HepG2 (cell line): ENCODE measurements at regions not wholly inside any gene's neighbourhood (a gene's known extent, or its start where the extent isn't known, plus 50 kb on each side); places are given as distances from the start of the nearest gene placed in this dataset.

Experiments used
- ATAC-seq: fragments of 200-7000 bp; cut with Tn5 transposase; 3 replicates; pipeline ENCODE4 v1.9.1; 2020; ENCODE audit warnings: mild to moderate bottlenecking, moderate library complexity
- BruUV-seq: library from RNA; stranded (reverse); fragments of 400-500 nt; replicated peaks from 2 replicates; lab custom pipeline; 2021; lab: Mats Ljungman, UMichigan
- CTCF ChIA-PET: fragments of 300-600 bp; formaldehyde crosslinking; extraction: SDS; loops from one replicate; lab custom pipeline; 2021; ENCODE audit warnings: low total read pairs, inconsistent platforms, low intra/inter-chr PET ratio; lab: Yijun Ruan, JAX
- POLR2A ChIA-PET: fragments of 350-600 bp; sonication (Branson Sonifier 250); formaldehyde crosslinking; loops from one replicate; lab custom pipeline; 2020; ENCODE audit warnings: antibody characterized with exemption, inconsistent platforms; lab: Yijun Ruan, JAX
- DNase-seq: peaks from one replicate; pipeline ENCODE4 v3.0.0-alpha.2; 2015; ENCODE audit warnings: low spot score
- FAIRE-seq: peaks from 3 replicates; lab custom pipeline; 2011; peaks lifted over from hg19 to GRCh38; lab: Jason Lieb, UNC
- H2AFZ ChIP-seq: one replicate; pipeline ENCODE4 v1.6.1; 2011; ENCODE audit warnings: low read length, inconsistent platforms
- H3K27ac ChIP-seq: fragments of 300-600 bp; 3 replicates; pipeline ENCODE4 v1.8.0; 2011; ENCODE audit warnings: mixed run types, mild to moderate bottlenecking, mixed read lengths, low read length, inconsistent platforms; ENCODE audit not compliant: insufficient read depth; ENCODE audit errors: extremely low read length
- H3K27me3 ChIP-seq, 2 experiments: fragments of 200-600 bp in 1 of 2; 2 replicates in 1 of 2; 3 replicates in 1 of 2; pipeline versions ENCODE4 v1.6.0 to v1.8.0; 2011; ENCODE audit warnings: low read length in 2 of 2, mild to moderate bottlenecking in 2 of 2, moderate library complexity in 2 of 2, inconsistent platforms in 1 of 2; ENCODE audit not compliant: insufficient read depth in 2 of 2, control insufficient read depth in 1 of 2
- H3K36me3 ChIP-seq, 2 experiments: fragments of 200-600 bp in 1 of 2; replicated peaks in 1 of 2; 2 replicates in 1 of 2; 3 replicates in 1 of 2; pipeline versions ENCODE4 v1.5.1 to v1.8.0; 2011; ENCODE audit warnings: low read length in 2 of 2, inconsistent platforms in 1 of 2; ENCODE audit not compliant: insufficient read depth in 2 of 2, control insufficient read depth in 1 of 2
- H3K4me1 ChIP-seq: 2 replicates; pipeline ENCODE4 v1.5.1; 2012; ENCODE audit warnings: low read length, inconsistent platforms; ENCODE audit not compliant: insufficient read depth
- H3K4me2 ChIP-seq: 2 replicates; pipeline ENCODE4 v1.6.0; 2011; ENCODE audit warnings: low read depth, low read length, inconsistent platforms
- H3K4me3 ChIP-seq, 3 experiments: fragments of 200-600 bp in 1 of 3; sonication (generic), shearing (Covaris generic) in 1 of 3; replicated peaks in 1 of 3; 2 replicates each; pipeline ENCODE4 v1.5.1; 2011 to 2016; ENCODE audit warnings: low read length in 3 of 3, inconsistent platforms in 2 of 3, low read depth in 2 of 3, mild to moderate bottlenecking in 2 of 3, control low read depth in 1 of 3, mixed read lengths in 1 of 3; ENCODE audit not compliant: insufficient read depth in 1 of 3
- H3K79me2 ChIP-seq: one replicate; pipeline ENCODE4 v1.6.1; 2011; ENCODE audit warnings: low read length, inconsistent platforms; ENCODE audit not compliant: insufficient read depth
- H3K9ac ChIP-seq: 2 replicates; pipeline ENCODE4 v1.6.0; 2011; ENCODE audit warnings: mild to moderate bottlenecking, low read depth, low read length, inconsistent platforms; ENCODE audit not compliant: insufficient read depth
- H3K9me3 ChIP-seq: 2 replicates; pipeline ENCODE4 v1.5.1; 2012; ENCODE audit warnings: mild to moderate bottlenecking, low read length
- H4K20me1 ChIP-seq: 2 replicates; pipeline ENCODE4 v1.6.0; 2011; ENCODE audit warnings: inconsistent platforms, mild to moderate bottlenecking, low read length, moderate library complexity; ENCODE audit not compliant: insufficient read depth
- CEBPZ ChIP-seq: IDR thresholded peaks from 2 replicates; pipeline ENCODE4 v1.6.1; 2012; ENCODE audit warnings: low read length, improper control_type of control experiment
- CREM ChIP-seq, 2 experiments: sonication (generic) in 1 of 2; formaldehyde crosslinking in 1 of 2; IDR thresholded peaks; 2 replicates each; pipeline versions ENCODE4 v1.4.0 to v1.6.1; 2016 to 2020; ENCODE audit warnings: antibody characterized with exemption in 1 of 2, mild to moderate bottlenecking in 1 of 2, missing genetic modification reagents in 1 of 2
- NCOR1 ChIP-seq: fragments of 200-600 bp; sonication (generic); IDR thresholded peaks from 2 replicates; pipeline ENCODE4 v1.7.0; 2017; ENCODE audit warnings: antibody characterized with exemption, low read length, borderline replicate concordance
- SIN3A ChIP-seq: IDR thresholded peaks from 2 replicates; pipeline ENCODE4 v1.6.1; 2011; ENCODE audit warnings: low read depth, mild to moderate bottlenecking, control low read depth, low read length, borderline replicate concordance
- SNRNP70 ChIP-seq: fragments of 200-400 bp; formaldehyde crosslinking; IDR thresholded peaks from 2 replicates; pipeline ENCODE4 v1.6.1; 2017; ENCODE audit warnings: mild to moderate bottlenecking, low read depth, low read length, moderate library complexity
- ZNF34 ChIP-seq: sonication (generic); formaldehyde crosslinking; IDR thresholded peaks from 2 replicates; pipeline ENCODE4 v1.4.0; 2020; ENCODE audit warnings: mild to moderate bottlenecking, missing genetic modification reagents, borderline replicate concordance
- ZNF343 ChIP-seq: sonication (generic); formaldehyde crosslinking; IDR thresholded peaks from 2 replicates; pipeline ENCODE4 v1.4.0; 2020; ENCODE audit warnings: mild to moderate bottlenecking, missing genetic modification reagents
- ZNF451 ChIP-seq: sonication (generic); formaldehyde crosslinking; IDR thresholded peaks from 2 replicates; pipeline ENCODE4 v1.5.0; 2020; ENCODE audit warnings: mild to moderate bottlenecking, missing genetic modification reagents
- ZNF496 ChIP-seq: sonication (generic); formaldehyde crosslinking; IDR thresholded peaks from 2 replicates; pipeline ENCODE4 v1.8.1; 2023; ENCODE audit warnings: mild to moderate bottlenecking, moderate library complexity, missing genetic modification reagents; ENCODE audit not compliant: insufficient replicate concordance
- ZNF83 ChIP-seq: sonication (generic); formaldehyde crosslinking; IDR thresholded peaks from 2 replicates; pipeline ENCODE4 v1.4.0; 2020; ENCODE audit warnings: missing genetic modification reagents, mild to moderate bottlenecking, borderline replicate concordance
- ZNF839 ChIP-seq: sonication (generic); formaldehyde crosslinking; IDR thresholded peaks from 2 replicates; pipeline ENCODE4 v1.4.0; 2020; ENCODE audit warnings: missing genetic modification reagents, mild to moderate bottlenecking, borderline replicate concordance
- WGBS: methylation state at CpG from one replicate; pipeline ENCODE4 v1.1.6; 2017; ENCODE audit warnings: low lambda C conversion rate; 5-methylcytosine and 5-hydroxymethylcytosine counted together
- in situ Hi-C: cut with HindIII; loops from 2 replicates; pipeline ENCODE4 v1.10.0; 2017; ENCODE audit warnings: low pct_unique_long_range_greater_than_20kb; ENCODE audit not compliant: extremely low pct_ligation_motif_present
- intact Hi-C: fragments of 100-400 bp; cut with micrococcal nuclease; formaldehyde crosslinking; loops from one replicate; pipeline ENCODE4 v1.10.0; 2022; ENCODE audit not compliant: unreplicated experiment
- TF ChIP-seq, protein P1 (sequence below): sonication (generic); formaldehyde crosslinking; IDR thresholded peaks from 2 replicates; pipeline ENCODE4 v1.5.1; 2020; ENCODE audit warnings: missing genetic modification reagents, mild to moderate bottlenecking, borderline replicate concordance

GRCh38 chrY:12357655-12358054 lies 343.4 kb upstream of the USP9Y start (continued):
- no peak for TF ChIP-seq CEBPZ
- TF ChIP-seq SIN3A, result no peak

GRCh38 chrY:12358337-12358736 lies 342.7 kb upstream of the USP9Y start:
- CTCF ChIA-PET, result no interaction called here
- in situ Hi-C loops, result no loop called here

More at GRCh38 chrY:12358337-12358736, 342.7 kb upstream of the USP9Y start:
- no peak for ATAC-seq
- no peaks in the 10 kb centered on the region for H4K20me1 ChIP-seq
- H3K4me2 ChIP-seq, result no peak overlapping the region
- no TSS peak for BruUV-seq
- TF ChIP-seq ZNF83, result no peak
- TF ChIP-seq ZNF343, result no peak
- no peak for TF ChIP-seq ZNF451 (CRISPR knock-in tag)
- TF ChIP-seq SNRNP70, result no peak
- no peak for TF ChIP-seq ZNF839 (CRISPR knock-in tag)
- TF ChIP-seq CREM (IDR thresholded peaks at IDR 0.05), result no peak
- no peak for TF ChIP-seq CREM (CRISPR knock-in tag; IDR thresholded peaks at IDR 0.05)
- TF ChIP-seq NCOR1, result no peak
- TF ChIP-seq ZNF496 (CRISPR knock-in tag), result no peak
- TF ChIP-seq, protein P1, sequence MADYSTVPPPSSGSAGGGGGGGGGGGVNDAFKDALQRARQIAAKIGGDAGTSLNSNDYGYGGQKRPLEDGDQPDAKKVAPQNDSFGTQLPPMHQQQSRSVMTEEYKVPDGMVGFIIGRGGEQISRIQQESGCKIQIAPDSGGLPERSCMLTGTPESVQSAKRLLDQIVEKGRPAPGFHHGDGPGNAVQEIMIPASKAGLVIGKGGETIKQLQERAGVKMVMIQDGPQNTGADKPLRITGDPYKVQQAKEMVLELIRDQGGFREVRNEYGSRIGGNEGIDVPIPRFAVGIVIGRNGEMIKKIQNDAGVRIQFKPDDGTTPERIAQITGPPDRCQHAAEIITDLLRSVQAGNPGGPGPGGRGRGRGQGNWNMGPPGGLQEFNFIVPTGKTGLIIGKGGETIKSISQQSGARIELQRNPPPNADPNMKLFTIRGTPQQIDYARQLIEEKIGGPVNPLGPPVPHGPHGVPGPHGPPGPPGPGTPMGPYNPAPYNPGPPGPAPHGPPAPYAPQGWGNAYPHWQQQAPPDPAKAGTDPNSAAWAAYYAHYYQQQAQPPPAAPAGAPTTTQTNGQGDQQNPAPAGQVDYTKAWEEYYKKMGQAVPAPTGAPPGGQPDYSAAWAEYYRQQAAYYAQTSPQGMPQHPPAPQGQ (CRISPR knock-in tag), result no peak
- TF ChIP-seq ZNF34 (CRISPR knock-in tag), result no peak
- H3K27me3 ChIP-seq, result no peaks in the 10 kb centered on the region
- H3K79me2 ChIP-seq, result no peaks in the 10 kb centered on the region
- POLR2A ChIA-PET, result no interaction called here
- FAIRE-seq, result no peak
- H3K9me3 ChIP-seq, result no peaks in the 10 kb centered on the region
- 64% methylated on average over 7 of the region's 7 CpGs for WGBS
- no peaks in the 10 kb centered on the region for H3K4me1 ChIP-seq
- intact Hi-C loops, result no loop called here
- H3K27ac ChIP-seq, result no peak overlapping the region
- H3K9ac ChIP-seq, result no peak overlapping the region
- DNase-seq, result no peak
- no peak overlapping the region for H3K4me3 ChIP-seq
- H2AFZ ChIP-seq, result no peak overlapping the region
- no peaks in the 10 kb centered on the region for H3K36me3 ChIP-seq
